ENCODE measurements at regions not wholly inside any gene's neighbourhood (a gene's known extent, or its start where the extent isn't known, plus 50 kb on each side); places are given as distances from the start of the nearest gene placed in this dataset.
"Not testable (repeated sequence)": the region's sequence is repeated elsewhere in the genome, so short reads cannot be mapped to it uniquely, and the experiment has no call there.

- DNase-seq (ENCODE audit: insufficient read length, low spot score); FAIRE-seq: not testable (repeated sequence)
Observed at GRCh38 chr1:120941066-120941465, 51.5 kb downstream of the PPIAL4A start.

- DNase-seq (ENCODE audit: insufficient read length, low spot score); FAIRE-seq: not testable (repeated sequence)
Observed at GRCh38 chr1:120941836-120942217, 52.3 kb downstream of the PPIAL4A start.

- not testable (repeated sequence) for FAIRE-seq; DNase-seq (ENCODE audit: insufficient read length, low spot score)
Observed at GRCh38 chr1:120942218-120942944, 52.8 kb downstream of the PPIAL4A start.

DNA sequence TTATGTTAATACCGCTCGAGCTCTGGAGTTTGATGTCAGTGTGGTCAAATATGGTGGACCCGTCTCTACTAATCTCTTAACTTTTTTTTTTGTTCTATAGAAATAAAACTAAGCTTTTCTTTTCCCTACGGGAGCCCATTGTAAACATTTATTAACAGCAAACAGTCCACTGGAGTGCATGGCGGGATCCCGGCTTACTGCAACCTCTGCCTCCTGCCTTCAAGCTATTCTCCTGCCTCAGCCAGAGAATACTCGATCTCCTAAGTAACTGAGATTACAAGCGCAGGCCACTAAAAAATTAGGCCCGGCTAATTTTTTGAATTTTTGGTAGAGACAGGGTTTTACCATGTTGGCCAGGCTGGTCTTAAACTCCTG, 53.4 kb downstream of the PPIAL4A start:
- not testable (repeated sequence) for FAIRE-seq; DNase-seq (ENCODE audit: insufficient read length, low spot score)

DNA sequence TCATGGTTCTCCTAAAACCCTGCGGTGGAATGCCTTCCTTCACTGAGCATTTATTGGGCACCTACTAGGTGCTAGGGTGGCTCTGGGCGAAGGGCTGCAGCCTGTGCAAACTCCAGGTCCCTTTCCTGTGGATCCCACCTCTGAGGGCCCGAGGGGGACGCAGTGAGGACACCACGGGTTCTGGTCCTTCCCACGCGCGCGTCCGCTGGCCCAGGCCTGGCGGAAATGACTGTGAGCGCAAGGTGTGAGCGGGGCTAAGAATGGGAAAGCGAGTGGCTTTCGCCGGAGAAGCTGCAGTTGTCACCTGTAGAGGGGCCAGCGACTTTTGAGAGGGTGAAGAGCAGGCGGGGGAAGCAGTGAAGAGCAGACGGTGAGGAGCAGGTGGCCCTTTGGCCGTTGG, 55.1 kb downstream of the PPIAL4A start:
- not testable (repeated sequence) for FAIRE-seq; DNase-seq (ENCODE audit: insufficient read length, low spot score)

- FAIRE-seq, result not testable (repeated sequence)
Observed at GRCh38 chr1:120945122-120945521, 55.6 kb downstream of the PPIAL4A start.

DNA sequence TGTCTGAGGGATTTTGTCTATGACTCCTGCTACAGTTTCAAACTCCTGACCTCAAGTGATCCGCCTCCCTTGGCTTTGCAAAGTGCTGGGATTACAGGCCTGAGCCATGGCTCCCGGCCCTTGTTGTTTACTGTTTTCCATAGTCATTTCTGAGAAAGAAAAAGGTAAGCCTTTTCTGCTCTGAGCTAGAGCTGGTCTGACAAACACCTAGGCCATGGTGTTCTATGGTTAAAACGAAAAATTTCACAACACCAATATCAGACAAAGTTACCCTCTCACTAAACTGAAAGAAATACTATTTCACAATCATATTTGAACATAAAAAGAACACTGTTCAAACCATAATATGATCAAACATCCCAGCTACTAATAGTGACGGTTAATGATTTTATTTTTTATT, 57.5 kb downstream of the PPIAL4A start:
- FAIRE-seq; DNase-seq (ENCODE audit: insufficient read length, low spot score): not testable (repeated sequence)

More at GRCh38 chr1:120945122-120945521, 55.6 kb downstream of the PPIAL4A start:
- DNase-seq (ENCODE audit: insufficient read length, low spot score), result not testable (repeated sequence)

- not testable (repeated sequence) for DNase-seq (ENCODE audit: insufficient read length, low spot score); FAIRE-seq
Observed at GRCh38 chr1:120949724-120950123, 60.2 kb downstream of the PPIAL4A start.

DNA sequence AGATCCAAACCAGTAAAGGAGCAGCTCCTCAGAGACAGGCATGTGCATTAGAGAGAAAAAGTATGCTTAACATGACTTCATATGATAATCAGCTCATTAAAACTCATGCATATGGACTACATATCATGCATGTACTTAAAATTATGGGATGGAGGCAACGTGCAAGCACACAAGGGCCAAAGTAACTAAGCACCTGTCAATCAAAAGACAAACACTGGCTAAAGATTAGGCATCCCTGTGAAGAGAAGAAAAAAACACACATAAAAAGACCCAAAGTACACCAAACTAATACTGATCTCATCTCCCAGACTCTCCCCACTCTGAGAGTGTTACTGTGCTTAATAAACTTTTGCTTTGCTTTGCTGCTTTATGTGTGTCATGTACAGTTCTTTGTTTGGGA, 61.1 kb downstream of the PPIAL4A start:
- not testable (repeated sequence) for FAIRE-seq; DNase-seq (ENCODE audit: insufficient read length, low spot score)

GRCh38 chr1:120951100-120951499, 61.5 kb downstream of the PPIAL4A start:
- DNase-seq (ENCODE audit: insufficient read length, low spot score); FAIRE-seq: not testable (repeated sequence)

DNA sequence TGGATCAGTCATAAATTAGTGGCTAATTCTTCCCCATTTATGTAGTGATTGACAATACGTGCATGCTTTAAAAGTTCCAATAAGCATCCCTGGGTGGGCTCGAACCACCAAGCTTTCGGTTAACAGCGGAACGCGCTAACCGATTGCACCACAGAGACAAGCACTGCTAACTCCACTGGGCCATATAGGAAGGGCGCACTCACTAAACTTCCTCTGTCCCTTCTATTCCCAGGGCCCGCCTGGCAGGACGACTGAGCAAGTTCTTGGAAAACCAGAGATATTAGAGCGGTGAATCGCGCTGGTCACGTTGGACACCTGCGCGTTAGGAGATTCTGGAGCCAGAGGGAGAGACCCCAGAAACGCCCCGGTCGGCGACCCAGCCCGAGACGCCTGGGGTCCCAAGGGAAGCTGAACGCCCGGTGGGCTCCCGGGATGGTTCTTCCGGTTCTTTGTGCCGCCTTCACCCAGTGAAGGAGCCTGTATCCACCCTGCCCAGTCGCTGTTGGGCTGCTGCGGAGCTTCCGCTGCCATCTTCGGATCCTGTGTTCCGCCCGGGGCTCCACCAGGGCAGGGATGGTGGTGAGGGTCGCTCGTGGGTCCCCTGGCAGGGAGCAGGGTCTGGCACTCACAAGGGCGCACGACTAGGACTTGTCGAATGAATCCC, 62.8 kb downstream of the PPIAL4A start:
- DNase-seq (ENCODE audit: insufficient read length, low spot score); FAIRE-seq: not testable (repeated sequence)

- FAIRE-seq; DNase-seq (ENCODE audit: insufficient read length, low spot score): not testable (repeated sequence)
Observed at GRCh38 chr1:120952871-120953265, 63.3 kb downstream of the PPIAL4A start.

GRCh38 chr1:120954736-120955135, 65.2 kb downstream of the PPIAL4A start:
- FAIRE-seq (no peak), DNase-seq (ENCODE audit: insufficient read length, low spot score) (no peak)

DNA sequence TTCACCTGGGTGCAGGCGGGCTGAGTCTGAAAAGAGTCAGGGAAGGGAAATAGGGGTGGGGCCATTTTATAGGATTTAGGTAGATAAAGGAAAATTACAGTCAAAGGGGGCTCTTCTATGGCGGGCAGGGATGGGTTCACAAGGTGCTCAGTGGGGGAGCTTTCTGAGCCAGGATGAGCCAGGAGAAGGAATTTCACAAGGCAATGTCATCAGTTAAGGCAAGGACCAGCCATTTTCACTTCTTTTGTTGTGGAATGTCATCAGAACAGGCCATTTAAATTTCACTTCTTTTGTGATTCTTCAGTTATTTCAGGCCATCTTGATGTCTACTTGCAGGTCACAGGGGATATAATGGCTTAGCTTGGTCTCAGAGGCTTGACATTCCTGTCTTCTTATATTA, 66.4 kb downstream of the PPIAL4A start:
- not testable (repeated sequence) for FAIRE-seq; DNase-seq (ENCODE audit: insufficient read length, low spot score)

GRCh38 chr1:120966018-120966417, 76.4 kb downstream of the PPIAL4A start:
- FAIRE-seq; DNase-seq (ENCODE audit: insufficient read length, low spot score): not testable (repeated sequence)

- not testable (repeated sequence) for FAIRE-seq; DNase-seq (ENCODE audit: insufficient read length, low spot score)
Observed at GRCh38 chr1:120972863-120973262, 83.3 kb downstream of the PPIAL4A start.

DNA sequence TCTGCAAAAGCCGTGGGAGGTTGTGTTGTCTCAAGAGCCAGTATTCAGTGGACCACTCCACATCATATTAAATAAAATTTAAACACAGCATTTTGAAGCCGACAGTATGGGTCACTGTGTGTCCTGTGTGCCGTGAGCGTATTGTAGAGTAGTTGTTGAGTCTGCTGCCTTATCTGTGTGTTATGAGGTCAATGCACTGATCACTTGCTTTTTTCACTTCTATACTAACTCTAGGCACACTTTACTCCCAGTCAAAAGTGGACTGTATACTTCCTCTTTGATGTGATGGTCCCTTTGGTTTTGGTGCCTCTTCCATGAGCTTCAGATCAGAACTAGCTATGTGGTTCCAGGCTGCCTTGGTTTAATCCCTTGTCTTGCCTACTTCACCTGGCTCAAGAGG, 84.3 kb downstream of the PPIAL4A start:
- not testable (repeated sequence) for FAIRE-seq; DNase-seq (ENCODE audit: insufficient read length, low spot score)

DNA sequence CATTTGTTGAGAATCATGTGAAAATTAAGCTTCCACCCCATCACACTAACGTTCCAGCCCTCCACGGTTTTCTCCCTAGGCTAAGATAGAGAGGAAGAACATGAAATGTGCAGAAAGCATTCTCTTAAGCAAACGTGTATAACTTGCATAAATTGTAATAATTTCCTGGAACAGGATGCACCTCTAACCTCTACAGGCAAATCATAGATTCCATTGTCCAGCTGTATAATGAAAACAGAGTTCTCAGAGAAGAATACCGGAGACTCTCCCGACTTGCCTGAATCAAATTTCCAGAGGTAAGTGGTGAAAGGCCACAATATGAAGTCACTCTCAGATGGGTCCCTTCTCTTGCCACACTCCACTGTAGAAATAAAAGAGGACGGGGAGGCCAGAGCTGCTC, 87.7 kb downstream of the PPIAL4A start:
- not testable (repeated sequence) for DNase-seq (ENCODE audit: insufficient read length, low spot score); FAIRE-seq

- DNase-seq (ENCODE audit: insufficient read length, low spot score); FAIRE-seq: not testable (repeated sequence)
Observed at GRCh38 chr1:120981489-120982094, 92.0 kb downstream of the PPIAL4A start.

- not testable (repeated sequence) for FAIRE-seq; DNase-seq (ENCODE audit: insufficient read length, low spot score)
Observed at GRCh38 chr1:120994614-120995013, 105.0 kb downstream of the PPIAL4A start.

- DNase-seq (ENCODE audit: insufficient read length, low spot score); FAIRE-seq: not testable (repeated sequence)
Observed at GRCh38 chr1:120995025-120995424, 105.5 kb downstream of the PPIAL4A start.
